ENCODE measurements at regions not wholly inside any gene's neighbourhood (a gene's known extent, or its start where the extent isn't known, plus 50 kb on each side); places are given as distances from the start of the nearest gene placed in this dataset.

- DNase-seq (no peak), ATAC-seq (no peak)
- Mint-ChIP-seq H3K27me3 (no peaks in the 10 kb centered on the region), H3K27ac (no peak overlapping the region), H3K36me3 (ENCODE audit: low read depth) (no peaks in the 10 kb centered on the region), H3K9me3 (ENCODE audit: low read depth) (peaks cover 3% of the 10 kb centered on the region), H3K4me1 (no peaks in the 10 kb centered on the region), H3K4me3 (no peak overlapping the region)
- intact Hi-C loops (cut with DNase I, micrococcal nuclease): no loop called here
- POLR2A ChIA-PET: no interaction called here
- CTCF ChIA-PET: no interaction called here
Observed at GRCh38 chr1:194950584-194950983, 1657.7 kb downstream of the KCNT2 start.

GRCh38 chr1:194940336-194941030 is 1667.8 kb downstream of the KCNT2 start:
- intact Hi-C loops (cut with DNase I, micrococcal nuclease): no loop called here
- Mint-ChIP-seq H3K4me1 (no peaks in the 10 kb centered on the region), H3K9me3 (ENCODE audit: low read depth) (no peaks in the 10 kb centered on the region), H3K36me3 (ENCODE audit: low read depth) (no peaks in the 10 kb centered on the region), H3K4me3 (no peak overlapping the region), H3K27me3 (no peaks in the 10 kb centered on the region), H3K27ac (no peak overlapping the region)
- CTCF ChIA-PET: no interaction called here
- DNase-seq (no peak), ATAC-seq (no peak)
- POLR2A ChIA-PET: no interaction called here

- peaks cover 4% of the 10 kb centered on the region for H3K9me3 Mint-ChIP-seq (ENCODE audit: low read depth)
- H3K36me3 Mint-ChIP-seq (ENCODE audit: low read depth): no peaks in the 10 kb centered on the region
- POLR2A ChIA-PET: no interaction called here
- no peaks in the 10 kb centered on the region for H3K4me1 Mint-ChIP-seq
- no peak overlapping the region for H3K4me3 Mint-ChIP-seq
- intact Hi-C loops (cut with DNase I, micrococcal nuclease): no loop called here
- no peak for DNase-seq
- no peak for ATAC-seq
- H3K27ac Mint-ChIP-seq: no peak overlapping the region
- CTCF ChIA-PET: no interaction called here
- H3K27me3 Mint-ChIP-seq: no peaks in the 10 kb centered on the region
Observed at GRCh38 chr1:194935864-194936263, 1672.4 kb downstream of the KCNT2 start.

- ChIA-PET POLR2A (interaction anchor here (0.8 kb wide), 1 partner anchor 30 kb away, joined by 3 read pairs; no protein-coding TSS in a partner anchor), CTCF (no interaction called here)
- intact Hi-C loops (cut with DNase I, micrococcal nuclease): no loop called here
- H3K36me3 Mint-ChIP-seq (ENCODE audit: low read depth): no peaks in the 10 kb centered on the region
- no peaks in the 10 kb centered on the region for H3K27me3 Mint-ChIP-seq
- no peak overlapping the region for H3K4me3 Mint-ChIP-seq
- no peak overlapping the region for H3K27ac Mint-ChIP-seq
- ATAC-seq: no peak
- no peaks in the 10 kb centered on the region for H3K4me1 Mint-ChIP-seq
- DNase-seq: no peak
- peaks cover 4% of the 10 kb centered on the region for H3K9me3 Mint-ChIP-seq (ENCODE audit: low read depth)
Observed at GRCh38 chr1:194931166-194931565, 1677.1 kb downstream of the KCNT2 start.

- H3K4me3 Mint-ChIP-seq: no peak overlapping the region
- H3K9me3 Mint-ChIP-seq (ENCODE audit: low read depth): peaks cover 4% of the 10 kb centered on the region
- no peaks in the 10 kb centered on the region for H3K36me3 Mint-ChIP-seq (ENCODE audit: low read depth)
- DNase-seq (no peak), ATAC-seq (no peak)
- intact Hi-C loops (cut with DNase I, micrococcal nuclease): no loop called here
- no peaks in the 10 kb centered on the region for H3K4me1 Mint-ChIP-seq
- POLR2A ChIA-PET: interaction anchor here (0.8 kb wide), 1 partner anchor 29 kb away, joined by 3 read pairs; no protein-coding TSS in a partner anchor
- H3K27ac Mint-ChIP-seq: no peak overlapping the region
- CTCF ChIA-PET: no interaction called here
- H3K27me3 Mint-ChIP-seq: no peaks in the 10 kb centered on the region
Observed at GRCh38 chr1:194930132-194930531, 1678.1 kb downstream of the KCNT2 start.

- no peaks in the 10 kb centered on the region for H3K36me3 Mint-ChIP-seq (ENCODE audit: low read depth)
- intact Hi-C loops (cut with DNase I, micrococcal nuclease): no loop called here
- ChIA-PET POLR2A (no interaction called here), CTCF (no interaction called here)
- H3K27me3 Mint-ChIP-seq: no peaks in the 10 kb centered on the region
- H3K9me3 Mint-ChIP-seq (ENCODE audit: low read depth): no peaks in the 10 kb centered on the region
- DNase-seq (no peak), ATAC-seq (no peak)
- H3K4me3 Mint-ChIP-seq: no peak overlapping the region
- no peak overlapping the region for H3K27ac Mint-ChIP-seq
- H3K4me1 Mint-ChIP-seq: no peaks in the 10 kb centered on the region
Observed at GRCh38 chr1:194929357-194929756, 1678.9 kb downstream of the KCNT2 start.

GRCh38 chr1:194919146-194919545 is 1689.1 kb downstream of the KCNT2 start:
- H3K9me3 Mint-ChIP-seq (ENCODE audit: low read depth): no peaks in the 10 kb centered on the region
- no peaks in the 10 kb centered on the region for H3K27me3 Mint-ChIP-seq
- H3K4me1 Mint-ChIP-seq: no peaks in the 10 kb centered on the region
- no peaks in the 10 kb centered on the region for H3K36me3 Mint-ChIP-seq (ENCODE audit: low read depth)
- no peak overlapping the region for H3K4me3 Mint-ChIP-seq
- intact Hi-C loops (cut with DNase I, micrococcal nuclease): no loop called here
- H3K27ac Mint-ChIP-seq: no peak overlapping the region
- ATAC-seq: no peak
- ChIA-PET POLR2A (no interaction called here), CTCF (no interaction called here)
- DNase-seq: no peak

GRCh38 chr1:194917769-194918168 is 1690.5 kb downstream of the KCNT2 start:
- Mint-ChIP-seq H3K4me1 (no peaks in the 10 kb centered on the region), H3K4me3 (no peak overlapping the region), H3K36me3 (ENCODE audit: low read depth) (no peaks in the 10 kb centered on the region), H3K9me3 (ENCODE audit: low read depth) (no peaks in the 10 kb centered on the region), H3K27ac (no peak overlapping the region), H3K27me3 (no peaks in the 10 kb centered on the region)
- ChIA-PET POLR2A (no interaction called here), CTCF (interaction anchor here (0.6 kb wide), 1 partner anchor 43 kb away, joined by 3 read pairs; no protein-coding TSS in a partner anchor)
- intact Hi-C loops (cut with DNase I, micrococcal nuclease): no loop called here
- DNase-seq (no peak), ATAC-seq (no peak)

- no peaks in the 10 kb centered on the region for H3K36me3 Mint-ChIP-seq (ENCODE audit: low read depth)
- no peaks in the 10 kb centered on the region for H3K4me1 Mint-ChIP-seq
- H3K27me3 Mint-ChIP-seq: no peaks in the 10 kb centered on the region
- intact Hi-C loops (cut with DNase I, micrococcal nuclease): no loop called here
- DNase-seq (no peak), ATAC-seq (no peak)
- ChIA-PET CTCF (no interaction called here), POLR2A (no interaction called here)
- H3K27ac Mint-ChIP-seq: no peak overlapping the region
- no peaks in the 10 kb centered on the region for H3K9me3 Mint-ChIP-seq (ENCODE audit: low read depth)
- H3K4me3 Mint-ChIP-seq: no peak overlapping the region
Observed at GRCh38 chr1:194908643-194909042, 1699.6 kb downstream of the KCNT2 start.

- Mint-ChIP-seq H3K27me3 (no peaks in the 10 kb centered on the region), H3K4me3 (no peak overlapping the region), H3K36me3 (ENCODE audit: low read depth) (no peaks in the 10 kb centered on the region), H3K4me1 (no peaks in the 10 kb centered on the region), H3K9me3 (ENCODE audit: low read depth) (no peaks in the 10 kb centered on the region), H3K27ac (no peak overlapping the region)
- ChIA-PET POLR2A (no interaction called here), CTCF (no interaction called here)
- ATAC-seq (no peak), DNase-seq (no peak)
- intact Hi-C loops (cut with DNase I, micrococcal nuclease): no loop called here
Observed at GRCh38 chr1:194903524-194903923, 1704.7 kb downstream of the KCNT2 start.

- no peak overlapping the region for H3K4me3 Mint-ChIP-seq
- H3K4me1 Mint-ChIP-seq: no peaks in the 10 kb centered on the region
- CTCF ChIA-PET: no interaction called here
- no peaks in the 10 kb centered on the region for H3K36me3 Mint-ChIP-seq (ENCODE audit: low read depth)
- DNase-seq (no peak), ATAC-seq (no peak)
- no peak overlapping the region for H3K27ac Mint-ChIP-seq
- intact Hi-C loops (cut with DNase I, micrococcal nuclease): no loop called here
- peaks cover 8% of the 10 kb centered on the region for H3K9me3 Mint-ChIP-seq (ENCODE audit: low read depth)
- H3K27me3 Mint-ChIP-seq: no peaks in the 10 kb centered on the region
- POLR2A ChIA-PET: no interaction called here
Observed at GRCh38 chr1:194889310-194889709, 1702.9 kb upstream of the B3GALT2 start.

- Mint-ChIP-seq H3K9me3 (ENCODE audit: low read depth) (no peaks in the 10 kb centered on the region), H3K4me1 (no peaks in the 10 kb centered on the region), H3K27me3 (no peaks in the 10 kb centered on the region), H3K36me3 (ENCODE audit: low read depth) (no peaks in the 10 kb centered on the region), H3K27ac (no peak overlapping the region), H3K4me3 (no peak overlapping the region)
- intact Hi-C loops (cut with DNase I, micrococcal nuclease): no loop called here
- DNase-seq: no peak
- CTCF ChIA-PET: no interaction called here
- ATAC-seq: no peak
- POLR2A ChIA-PET: no interaction called here
Observed at GRCh38 chr1:194870860-194871259, 1684.4 kb upstream of the B3GALT2 start.

- intact Hi-C loops (cut with DNase I, micrococcal nuclease): no loop called here
- CTCF ChIA-PET: no interaction called here
- DNase-seq (no peak), ATAC-seq (no peak)
- Mint-ChIP-seq H3K27me3 (no peaks in the 10 kb centered on the region), H3K9me3 (ENCODE audit: low read depth) (peaks cover 2% of the 10 kb centered on the region), H3K27ac (no peak overlapping the region), H3K4me3 (no peak overlapping the region), H3K4me1 (no peaks in the 10 kb centered on the region), H3K36me3 (ENCODE audit: low read depth) (no peaks in the 10 kb centered on the region)
- POLR2A ChIA-PET: no interaction called here
Observed at GRCh38 chr1:194866153-194866552, 1679.7 kb upstream of the B3GALT2 start.
